ENCODE measurements at regions not wholly inside any gene's neighbourhood (a gene's known extent, or its start where the extent isn't known, plus 50 kb on each side); places are given as distances from the start of the nearest gene placed in this dataset.

DNA sequence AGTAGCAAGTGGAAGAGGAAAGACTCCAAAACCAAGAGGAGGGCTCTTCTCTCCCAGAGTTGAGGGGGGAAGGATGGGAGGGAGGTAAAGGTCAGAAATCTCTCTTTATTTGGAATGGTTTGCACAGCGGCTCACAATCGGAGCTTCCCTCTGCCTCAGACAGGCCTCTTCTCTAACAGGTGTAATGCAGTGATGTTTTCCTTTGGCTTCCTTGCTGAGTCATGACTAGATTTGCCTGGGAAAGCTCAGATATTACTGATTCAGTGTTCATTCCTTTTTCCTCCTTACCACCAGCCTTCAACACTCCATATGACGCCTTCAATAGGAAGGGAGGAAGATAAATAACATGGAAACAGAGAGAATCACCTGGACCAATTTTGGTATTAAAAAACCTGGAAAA, 136.6 kb downstream of the RNF152 start:
- TF ChIP-seq CTCF (IDR thresholded peaks at IDR 0.05) (no peak), POLR2A (IDR thresholded peaks at IDR 0.05) (no peak)
